ENCODE measurements at regions not wholly inside any gene's neighbourhood (a gene's known extent, or its start where the extent isn't known, plus 50 kb on each side); places are given as distances from the start of the nearest gene placed in this dataset.

- TF ChIP-seq CTCF (IDR thresholded peaks at IDR 0.05) = no peak
- TF ChIP-seq POLR2A (IDR thresholded peaks at IDR 0.05) = no peak
Measured at GRCh38 chr2:153391131-153391530, 87.4 kb downstream of the RPRM start.
